GM12878 (cell line): ENCODE measurements at regions not wholly inside any gene's neighbourhood (a gene's known extent, or its start where the extent isn't known, plus 50 kb on each side); places are given as distances from the start of the nearest gene placed in this dataset.

Source experiments
- ATAC-seq: fragments of 200-7000 bp; cut with Tn5 transposase; 3 replicates; pipeline ENCODE4 v1.9.1; 2020; ENCODE audit warnings: mild to moderate bottlenecking, moderate library complexity
- BruUV-seq: library from RNA; stranded (reverse); fragments of 400-500 nt; replicated peaks from 2 replicates; lab custom pipeline; 2021; lab: Mats Ljungman, UMichigan
- CTCF ChIA-PET: fragments of 300-600 bp; sonication (Branson Sonifier 250); formaldehyde crosslinking; extraction: SDS; loops from one replicate; lab custom pipeline; 2021; ENCODE audit warnings: inconsistent platforms; lab: Yijun Ruan, JAX
- POLR2A ChIA-PET: fragments of 350-600 bp; formaldehyde crosslinking; extraction: SDS; loops from one replicate; lab custom pipeline; 2021; ENCODE audit warnings: inconsistent platforms; lab: Charles Lee
- RAD21 ChIA-PET: fragments of 300-600 bp; sonication (Branson Sonifier 250); formaldehyde crosslinking; loops from one replicate; lab custom pipeline; 2023; ENCODE audit warnings: antibody characterized with exemption; ENCODE audit not compliant: unreplicated experiment; lab: Charles Lee
- SMC1A ChIA-PET: fragments of 300-600 bp; sonication (Branson Sonifier 250); formaldehyde crosslinking; loops from one replicate; lab custom pipeline; 2023; ENCODE audit not compliant: unreplicated experiment, uncharacterized antibody; lab: Charles Lee
- DNase-seq: peaks from one replicate; pipeline ENCODE4 v3.0.0-alpha.2; 2011; ENCODE audit warnings: low read depth, low spot score
- FAIRE-seq: peaks from 3 replicates; lab custom pipeline; 2011; peaks lifted over from hg19 to GRCh38; lab: Jason Lieb, UNC
- H2AFZ ChIP-seq: 2 replicates; pipeline ENCODE4 v1.6.0; 2011; ENCODE audit warnings: low read depth, low read length, control low read depth; ENCODE audit not compliant: control insufficient read depth
- H3K27ac ChIP-seq: 2 replicates; pipeline ENCODE4 v1.5.1; 2011; ENCODE audit warnings: control low read depth; ENCODE audit not compliant: control insufficient read depth, insufficient read depth
- H3K27me3 ChIP-seq, 2 experiments: replicated peaks in 1 of 2; 2 replicates each; pipeline versions ENCODE4 v1.6.0 to v1.6.1; 2011; ENCODE audit warnings: low read length in 1 of 2; ENCODE audit not compliant: control insufficient read depth in 2 of 2, insufficient read depth in 2 of 2
- H3K36me3 ChIP-seq, 2 experiments: 2 replicates each; pipeline ENCODE4 v1.5.1; 2011; ENCODE audit warnings: low read length in 1 of 2; ENCODE audit not compliant: control insufficient read depth in 2 of 2, insufficient read depth in 2 of 2
- H3K4me1 ChIP-seq: 2 replicates; pipeline ENCODE4 v1.6.1; 2011; ENCODE audit warnings: mild to moderate bottlenecking, low read length, moderate library complexity, mixed read lengths; ENCODE audit not compliant: control insufficient read depth, insufficient read depth
- H3K4me2 ChIP-seq: 2 replicates; pipeline ENCODE4 v1.6.0; 2011; ENCODE audit warnings: control low read depth; ENCODE audit not compliant: control insufficient read depth, insufficient read depth
- H3K4me3 ChIP-seq: fragments of 200-600 bp; sonication (generic); 2 replicates; pipeline ENCODE4 v1.5.1; 2016
- H3K79me2 ChIP-seq: 2 replicates; pipeline ENCODE4 v1.6.0; 2011; ENCODE audit warnings: low read length; ENCODE audit not compliant: control insufficient read depth, insufficient read depth
- H3K9ac ChIP-seq: 2 replicates; pipeline ENCODE4 v1.8.0; 2011; ENCODE audit warnings: low read length, control low read depth, mixed read lengths; ENCODE audit not compliant: control insufficient read depth, insufficient read depth
- H3K9me3 ChIP-seq: replicated peaks from 3 replicates; pipeline ENCODE4 v1.5.1; 2011; ENCODE audit warnings: mild to moderate bottlenecking, low read length; ENCODE audit not compliant: control insufficient read depth, insufficient read depth
- H4K20me1 ChIP-seq: 2 replicates; pipeline ENCODE4 v1.6.0; 2011; ENCODE audit not compliant: control insufficient read depth, insufficient read depth
- CEBPB ChIP-seq, 2 experiments: fragments of 150-350 bp in 1 of 2; IDR thresholded peaks; 2 replicates each; pipeline ENCODE4 v1.6.1; 2012 to 2014; ENCODE audit warnings: low read depth in 2 of 2, low read length in 2 of 2, borderline replicate concordance in 1 of 2, inconsistent platforms in 1 of 2
- EGR1 ChIP-seq, 2 experiments: IDR thresholded peaks; 1 replicate in 1 of 2; 2 replicates in 1 of 2; pipeline ENCODE4 v1.6.1; 2011 to 2012; ENCODE audit warnings: low read depth in 2 of 2, low read length in 2 of 2, borderline replicate concordance in 1 of 2, mild to moderate bottlenecking in 1 of 2, moderate library complexity in 1 of 2
- HCFC1 ChIP-seq: fragments of 150-350 bp; IDR thresholded peaks from 2 replicates; pipeline ENCODE4 v1.6.1; 2014; ENCODE audit warnings: low read length
- IRF4 ChIP-seq: IDR thresholded peaks from 2 replicates; pipeline ENCODE4 v1.6.1; 2011; ENCODE audit warnings: low read depth, low read length
- NBN ChIP-seq: fragments of 450-650 bp; IDR thresholded peaks from 2 replicates; pipeline ENCODE4 v1.6.1; 2016
- NFIC ChIP-seq: IDR thresholded peaks from 2 replicates; pipeline ENCODE4 v1.6.1; 2012; ENCODE audit warnings: low read depth, mild to moderate bottlenecking, inconsistent platforms, low read length, moderate library complexity
- PAX5 ChIP-seq: IDR thresholded peaks from 2 replicates; pipeline ENCODE4 v1.6.1; 2011; ENCODE audit warnings: low read depth, low read length, borderline replicate concordance
- SMAD5 ChIP-seq: IDR thresholded peaks from 2 replicates; pipeline ENCODE4 v1.6.1; 2016; ENCODE audit warnings: antibody characterized with exemption, low read depth
- SMC3 ChIP-seq: IDR thresholded peaks from 2 replicates; pipeline ENCODE4 v1.6.1; 2011; ENCODE audit warnings: low read length, improper control_type of control experiment, borderline replicate concordance
- SUPT20H ChIP-seq: IDR thresholded peaks from 2 replicates; pipeline ENCODE4 v1.6.1; 2011; ENCODE audit warnings: low read depth, mild to moderate bottlenecking, low read length, moderate library complexity, borderline replicate concordance; ENCODE audit not compliant: control insufficient read depth
- ZNF24 ChIP-seq: fragments of 450-650 bp; IDR thresholded peaks from 2 replicates; pipeline ENCODE4 v1.6.1; 2017; ENCODE audit warnings: antibody characterized with exemption, mild to moderate bottlenecking
- whole genome bisulfite sequencing: methylation state at CpG from one replicate; pipeline ENCODE4 v1.1.6; 2016; ENCODE audit warnings: low lambda C conversion rate; ENCODE audit not compliant: insufficient replicate concordance, insufficient coverage; ENCODE audit errors: missing lambda C conversion rate; 5-methylcytosine and 5-hydroxymethylcytosine counted together
- in situ Hi-C: fragments of 300-500 bp; cut with MboI; formaldehyde crosslinking; loops from 9 replicates; pipeline ENCODE4 v1.14.3; 2018; ENCODE audit warnings: mixed read lengths
- intact Hi-C: fragments of 100-400 bp; cut with micrococcal nuclease; formaldehyde crosslinking; loops from one replicate; pipeline ENCODE4 v1.14.2; 2022; ENCODE audit not compliant: unreplicated experiment
- TF ChIP-seq, protein P1 (sequence below): fragments of 450-650 bp; IDR thresholded peaks from 2 replicates; pipeline ENCODE4 v1.6.1; 2017; ENCODE audit warnings: mild to moderate bottlenecking, moderate library complexity

DNA sequence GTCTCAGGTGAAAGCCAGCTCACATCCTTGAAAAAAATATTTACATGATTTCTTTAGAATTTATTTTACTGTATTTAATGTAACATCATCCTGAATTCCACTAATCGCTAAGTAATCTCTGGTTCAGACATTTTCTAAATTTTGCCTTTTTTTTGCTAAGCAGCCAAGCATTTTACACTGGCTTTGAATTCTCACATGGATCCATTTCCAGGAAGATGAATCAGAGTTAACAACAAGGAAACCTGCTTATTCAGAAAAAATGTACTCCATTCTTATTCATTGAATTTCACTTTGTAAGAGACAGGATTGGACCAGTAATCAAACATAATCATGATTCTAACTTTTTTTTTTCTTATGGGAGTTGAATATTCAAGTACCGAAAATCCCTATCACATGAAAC, 1785.1 kb upstream of the FLRT2 start (continued):
- TF ChIP-seq SUPT20H (no peak), ZNF24 (no peak), HCFC1 (no peak), SMAD5 (no peak), NBN (no peak), EGR1 (IDR thresholded peaks at IDR 0.05; ENCODE audit: borderline replicate concordance in 1 of 2, low read depth in 2 of 2, low read length in 2 of 2) (no peak), NFIC (no peak), IRF4 (no peak)
- TF ChIP-seq, protein P1, sequence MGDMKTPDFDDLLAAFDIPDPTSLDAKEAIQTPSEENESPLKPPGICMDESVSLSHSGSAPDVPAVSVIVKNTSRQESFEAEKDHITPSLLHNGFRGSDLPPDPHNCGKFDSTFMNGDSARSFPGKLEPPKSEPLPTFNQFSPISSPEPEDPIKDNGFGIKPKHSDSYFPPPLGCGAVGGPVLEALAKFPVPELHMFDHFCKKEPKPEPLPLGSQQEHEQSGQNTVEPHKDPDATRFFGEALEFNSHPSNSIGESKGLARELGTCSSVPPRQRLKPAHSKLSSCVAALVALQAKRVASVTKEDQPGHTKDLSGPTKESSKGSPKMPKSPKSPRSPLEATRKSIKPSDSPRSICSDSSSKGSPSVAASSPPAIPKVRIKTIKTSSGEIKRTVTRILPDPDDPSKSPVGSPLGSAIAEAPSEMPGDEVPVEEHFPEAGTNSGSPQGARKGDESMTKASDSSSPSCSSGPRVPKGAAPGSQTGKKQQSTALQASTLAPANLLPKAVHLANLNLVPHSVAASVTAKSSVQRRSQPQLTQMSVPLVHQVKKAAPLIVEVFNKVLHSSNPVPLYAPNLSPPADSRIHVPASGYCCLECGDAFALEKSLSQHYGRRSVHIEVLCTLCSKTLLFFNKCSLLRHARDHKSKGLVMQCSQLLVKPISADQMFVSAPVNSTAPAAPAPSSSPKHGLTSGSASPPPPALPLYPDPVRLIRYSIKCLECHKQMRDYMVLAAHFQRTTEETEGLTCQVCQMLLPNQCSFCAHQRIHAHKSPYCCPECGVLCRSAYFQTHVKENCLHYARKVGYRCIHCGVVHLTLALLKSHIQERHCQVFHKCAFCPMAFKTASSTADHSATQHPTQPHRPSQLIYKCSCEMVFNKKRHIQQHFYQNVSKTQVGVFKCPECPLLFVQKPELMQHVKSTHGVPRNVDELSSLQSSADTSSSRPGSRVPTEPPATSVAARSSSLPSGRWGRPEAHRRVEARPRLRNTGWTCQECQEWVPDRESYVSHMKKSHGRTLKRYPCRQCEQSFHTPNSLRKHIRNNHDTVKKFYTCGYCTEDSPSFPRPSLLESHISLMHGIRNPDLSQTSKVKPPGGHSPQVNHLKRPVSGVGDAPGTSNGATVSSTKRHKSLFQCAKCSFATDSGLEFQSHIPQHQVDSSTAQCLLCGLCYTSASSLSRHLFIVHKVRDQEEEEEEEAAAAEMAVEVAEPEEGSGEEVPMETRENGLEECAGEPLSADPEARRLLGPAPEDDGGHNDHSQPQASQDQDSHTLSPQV: no peak
- TF ChIP-seq, all 136 proteins: peak for 0

DNA sequence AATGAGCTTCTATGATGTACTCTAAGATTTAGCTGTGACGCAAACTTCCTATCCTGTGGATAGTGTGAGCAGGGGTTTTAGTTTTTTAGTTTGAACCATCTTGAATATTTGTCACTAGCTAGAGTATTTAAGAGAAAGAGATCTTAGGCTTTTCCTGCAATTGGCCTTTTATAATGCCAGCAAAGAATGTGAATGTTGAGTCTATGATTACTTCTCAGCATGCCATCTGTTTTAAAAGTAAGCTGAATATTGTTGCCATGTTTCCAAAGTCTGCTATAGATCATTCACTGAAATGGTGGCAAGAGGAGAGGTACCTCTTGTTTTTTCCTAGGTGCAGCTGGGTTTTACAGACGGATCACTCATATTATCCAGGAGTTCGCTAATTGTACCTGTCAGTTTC, 1783.6 kb upstream of the FLRT2 start:
- no peak overlapping the region for H3K9ac ChIP-seq
- TF ChIP-seq SMAD5 (no peak), SMC3 (no peak), CEBPB (IDR thresholded peaks at IDR 0.05; ENCODE audit: borderline replicate concordance in 1 of 2, low read depth in 2 of 2, low read length in 2 of 2) (no peak), PAX5 (no peak)
- no TSS peak for BruUV-seq
- ATAC-seq (no peak), FAIRE-seq (no peak), DNase-seq (no peak)
- no peaks in the 10 kb centered on the region for H3K27me3 ChIP-seq
- ChIA-PET SMC1A (interaction anchor here (1.0 kb wide), 1 partner anchor 10 kb away, joined by 3 read pairs; no protein-coding TSS in a partner anchor), CTCF (interaction anchor here (0.6 kb wide), 2 partner anchors 174 to 1447 kb away, joined by 4 to 5 read pairs; no protein-coding TSS in a partner anchor), POLR2A (no interaction called here), RAD21 (no interaction called here)
- no peak overlapping the region for H3K27ac ChIP-seq
- H4K20me1 ChIP-seq: no peaks in the 10 kb centered on the region
- H3K9me3 ChIP-seq: no peaks in the 10 kb centered on the region
- no peak overlapping the region for H2AFZ ChIP-seq
- in situ Hi-C loops: no loop called here
- no peak overlapping the region for H3K4me3 ChIP-seq
- 17% methylated on average over 3 of the region's 3 CpGs for WGBS
- no peaks in the 10 kb centered on the region for H3K36me3 ChIP-seq
- no peak overlapping the region for H3K4me2 ChIP-seq
- H3K79me2 ChIP-seq: no peaks in the 10 kb centered on the region
- H3K4me1 ChIP-seq: no peaks in the 10 kb centered on the region
- intact Hi-C loops: no loop called here
